Esophagus muscularis mucosa (tissue), 4 donors: ENCODE measurements at regions not wholly inside any gene's neighbourhood (a gene's known extent, or its start where the extent isn't known, plus 50 kb on each side); places are given as distances from the start of the nearest gene placed in this dataset.

Source experiments
- DNase-seq: peaks from one replicate; pipeline ENCODE4 v3.0.0-alpha.2; 2017; ENCODE audit errors: extremely low spot score
- H3K27ac ChIP-seq, 4 donors: fragments of 200-600 bp; sonication (generic); replicated peaks in 1 of 4; 1 replicate in 3 of 4; 2 replicates in 1 of 4; pipeline ENCODE4 v1.5.1; 2016 to 2019; ENCODE audit warnings: mild to moderate bottlenecking in 1 of 4
- H3K27me3 ChIP-seq, 4 donors: fragments of 200-600 bp; sonication (generic); one replicate each; pipeline versions ENCODE4 v1.5.1 to v1.6.0; 2016 to 2019
- H3K36me3 ChIP-seq, 4 donors: fragments of 200-600 bp; sonication (generic); one replicate each; pipeline ENCODE4 v1.5.1; 2016 to 2019
- H3K4me1 ChIP-seq, 4 donors: fragments of 200-600 bp; sonication (generic); one replicate each; pipeline ENCODE4 v1.5.1; 2016 to 2019
- H3K4me3 ChIP-seq, 4 donors: fragments of 200-600 bp; sonication (generic); 1 replicate in 2 of 4; 2 replicates in 2 of 4; pipeline ENCODE4 v1.5.1; 2016 to 2019; ENCODE audit warnings: mild to moderate bottlenecking in 4 of 4, moderate library complexity in 1 of 4
- H3K9me3 ChIP-seq, 4 donors: fragments of 200-600 bp; sonication (generic); 1 replicate in 3 of 4; 2 replicates in 1 of 4; pipeline ENCODE4 v1.5.1; 2016 to 2019
- EP300 ChIP-seq: sonication (generic); formaldehyde crosslinking; IDR thresholded peaks from one replicate; pipeline ENCODE4 v1.6.1; 2017; ENCODE audit warnings: antibody characterized with exemption
- POLR2A ChIP-seq: fragments of 450-650 bp; IDR thresholded peaks from one replicate; pipeline ENCODE4 v1.6.1; 2017; ENCODE audit warnings: antibody characterized with exemption, moderate library complexity, mild to moderate bottlenecking, low read depth
- POLR2AphosphoS5 ChIP-seq, 2 donors: sonication (generic); formaldehyde crosslinking; IDR thresholded peaks; one replicate each; pipeline ENCODE4 v1.6.1; 2017; ENCODE audit warnings: antibody characterized with exemption in 2 of 2
- WGBS: methylation state at CpG from one replicate; pipeline ENCODE4 v1.1.5; 2018; 5-methylcytosine and 5-hydroxymethylcytosine counted together
- intact Hi-C: fragments of 100-400 bp; cut with DNase I; formaldehyde crosslinking; loops from one replicate; pipeline ENCODE4 v1.15.1; 2023
- TF ChIP-seq, protein P1 (sequence below), 3 experiments: fragments of 200-600 bp in 2 of 3; fragments of 450-650 bp in 1 of 3; sonication (generic) in 2 of 3; IDR thresholded peaks; one replicate each; pipeline ENCODE4 v1.5.1; 2017 to 2019; ENCODE audit warnings: antibody characterized with exemption in 3 of 3, mild to moderate bottlenecking in 2 of 3, moderate library complexity in 1 of 3

DNA sequence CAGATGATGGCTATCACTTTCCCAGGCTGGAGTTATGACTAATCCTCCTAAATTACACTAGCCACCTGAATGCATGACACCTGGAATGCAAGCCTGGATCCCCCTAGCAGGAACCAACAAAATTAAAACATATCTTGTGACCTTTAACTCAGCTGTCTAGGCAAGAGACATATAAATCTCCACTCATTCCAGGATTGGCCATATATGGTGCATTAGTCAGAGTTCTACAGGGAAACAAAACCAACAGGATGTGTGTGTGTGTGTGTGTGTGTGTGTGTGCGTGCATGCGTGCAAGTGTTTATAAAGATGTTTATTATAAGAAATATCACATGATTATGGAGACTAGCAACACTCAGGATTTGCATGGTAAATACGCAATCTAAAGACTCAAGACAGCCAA lies 212.8 kb downstream of the KIF21A start:
- no peaks in the 10 kb centered on the region for H3K9me3 ChIP-seq
- H3K4me3 ChIP-seq: no peak overlapping the region
- intact Hi-C loops: no loop called here
- no peaks in the 10 kb centered on the region for H3K36me3 ChIP-seq
- no peak overlapping the region for H3K27ac ChIP-seq
- peaks cover 0 to 3% (median 0%) of the 10 kb centered on the region in 4 donors for H3K4me1 ChIP-seq
- DNase-seq: no peak
- no peaks in the 10 kb centered on the region for H3K27me3 ChIP-seq
- 68% methylated on average over 3 of the region's 3 CpGs for WGBS
- TF ChIP-seq, protein P1, sequence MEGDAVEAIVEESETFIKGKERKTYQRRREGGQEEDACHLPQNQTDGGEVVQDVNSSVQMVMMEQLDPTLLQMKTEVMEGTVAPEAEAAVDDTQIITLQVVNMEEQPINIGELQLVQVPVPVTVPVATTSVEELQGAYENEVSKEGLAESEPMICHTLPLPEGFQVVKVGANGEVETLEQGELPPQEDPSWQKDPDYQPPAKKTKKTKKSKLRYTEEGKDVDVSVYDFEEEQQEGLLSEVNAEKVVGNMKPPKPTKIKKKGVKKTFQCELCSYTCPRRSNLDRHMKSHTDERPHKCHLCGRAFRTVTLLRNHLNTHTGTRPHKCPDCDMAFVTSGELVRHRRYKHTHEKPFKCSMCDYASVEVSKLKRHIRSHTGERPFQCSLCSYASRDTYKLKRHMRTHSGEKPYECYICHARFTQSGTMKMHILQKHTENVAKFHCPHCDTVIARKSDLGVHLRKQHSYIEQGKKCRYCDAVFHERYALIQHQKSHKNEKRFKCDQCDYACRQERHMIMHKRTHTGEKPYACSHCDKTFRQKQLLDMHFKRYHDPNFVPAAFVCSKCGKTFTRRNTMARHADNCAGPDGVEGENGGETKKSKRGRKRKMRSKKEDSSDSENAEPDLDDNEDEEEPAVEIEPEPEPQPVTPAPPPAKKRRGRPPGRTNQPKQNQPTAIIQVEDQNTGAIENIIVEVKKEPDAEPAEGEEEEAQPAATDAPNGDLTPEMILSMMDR (IDR thresholded peaks at IDR 0.05): no peak

DNA sequence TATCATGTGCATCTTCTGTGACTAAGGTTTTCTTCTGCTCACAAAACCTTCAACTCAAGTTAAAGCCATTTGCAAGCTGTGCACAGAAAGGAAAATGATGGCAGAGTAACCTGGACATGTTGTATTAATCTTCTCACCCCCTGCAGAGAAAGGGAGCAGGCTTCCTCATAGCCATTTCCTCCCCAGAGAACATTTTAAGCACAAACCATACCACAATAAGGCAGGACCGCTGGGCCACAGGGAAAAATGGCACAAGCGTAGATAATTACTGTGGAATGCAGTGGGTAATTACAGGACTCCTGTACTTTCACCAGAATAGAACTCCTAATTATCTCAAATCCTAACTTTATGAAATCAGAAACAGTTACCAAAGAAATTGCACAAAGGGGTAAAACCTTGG lies 215.7 kb downstream of the KIF21A start:
- no peak overlapping the region for H3K4me3 ChIP-seq
- DNase-seq: no peak
- TF ChIP-seq POLR2A (no peak), EP300 (no peak), POLR2AphosphoS5 (IDR thresholded peaks at IDR 0.05) (no peak)
- TF ChIP-seq, protein P1 (IDR thresholded peaks at IDR 0.05): no peak
- H3K36me3 ChIP-seq: no peaks in the 10 kb centered on the region
- intact Hi-C loops: no loop called here
- peaks cover 0 to 8% (median 0%) of the 10 kb centered on the region in 4 donors for H3K9me3 ChIP-seq
- no peaks in the 10 kb centered on the region for H3K27me3 ChIP-seq
- no peak overlapping the region for H3K27ac ChIP-seq
- H3K4me1 ChIP-seq: no peaks in the 10 kb centered on the region
- WGBS: 64% methylated on average over 2 of the region's 2 CpGs

DNA sequence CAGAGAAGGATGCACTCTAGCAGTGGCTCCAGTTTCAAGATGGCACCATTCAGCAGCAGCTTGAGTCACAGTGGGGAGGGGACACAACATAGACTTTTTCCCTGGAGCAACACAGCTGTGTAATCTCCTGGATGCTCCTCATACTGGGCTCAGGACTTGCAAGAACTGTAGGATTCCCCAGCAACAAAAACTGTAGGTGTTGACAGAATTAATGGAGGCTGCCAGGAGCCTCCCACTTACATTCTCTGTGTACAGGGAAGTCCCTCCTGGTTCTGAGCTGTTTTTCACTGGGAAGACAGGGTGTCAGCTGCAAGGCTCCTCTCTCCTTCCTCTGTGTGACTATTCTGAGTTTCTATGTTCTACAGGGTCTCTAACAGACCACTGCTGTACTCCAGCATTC lies 217.9 kb downstream of the KIF21A start:
- Histone ChIP-seq H3K27ac (no peak overlapping the region), H3K9me3 (peaks cover 0 to 8% (median 0%) of the 10 kb centered on the region in 4 donors), H3K4me3 (no peak overlapping the region), H3K27me3 (no peaks in the 10 kb centered on the region), H3K36me3 (no peaks in the 10 kb centered on the region), H3K4me1 (no peaks in the 10 kb centered on the region)
- intact Hi-C loops: no loop called here
- TF ChIP-seq POLR2A: no peak
- TF ChIP-seq, protein P1 (IDR thresholded peaks at IDR 0.05): no peak
- TF ChIP-seq EP300: no peak
- TF ChIP-seq POLR2AphosphoS5 (IDR thresholded peaks at IDR 0.05): no peak
- DNase-seq: no peak

DNA sequence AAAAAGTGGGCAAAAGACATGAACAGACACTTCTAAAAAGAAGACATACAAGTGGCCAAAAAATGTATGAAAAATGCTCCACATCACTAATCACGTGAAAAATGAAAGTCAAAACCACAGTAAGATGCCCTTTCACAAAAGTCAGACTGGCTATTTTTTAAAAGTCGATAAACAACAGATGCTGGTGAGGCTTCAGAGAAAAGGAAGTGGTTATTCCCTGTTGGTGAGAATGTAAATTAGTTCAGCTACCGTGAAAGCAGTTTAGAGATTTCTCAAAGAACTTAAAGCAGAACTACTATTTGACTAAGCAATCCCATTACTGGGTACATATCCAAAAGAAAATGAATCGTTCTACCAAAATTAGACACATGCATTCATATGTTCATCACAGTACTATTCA lies 237.0 kb downstream of the KIF21A start:
- H3K27me3 ChIP-seq: no peaks in the 10 kb centered on the region
- H3K9me3 ChIP-seq: peaks cover 0 to 7% (median 3%) of the 10 kb centered on the region in 4 donors
- DNase-seq: no peak
- TF ChIP-seq EP300: no peak
- TF ChIP-seq POLR2AphosphoS5 (IDR thresholded peaks at IDR 0.05): no peak
- TF ChIP-seq POLR2A: no peak
- TF ChIP-seq, protein P1 (IDR thresholded peaks at IDR 0.05): no peak
- no peak overlapping the region for H3K4me3 ChIP-seq
- no peaks in the 10 kb centered on the region for H3K4me1 ChIP-seq
- no peak overlapping the region for H3K27ac ChIP-seq
- 56% methylated on average over 4 of the region's 4 CpGs for WGBS
- no peaks in the 10 kb centered on the region for H3K36me3 ChIP-seq
- intact Hi-C loops: no loop called here

DNA sequence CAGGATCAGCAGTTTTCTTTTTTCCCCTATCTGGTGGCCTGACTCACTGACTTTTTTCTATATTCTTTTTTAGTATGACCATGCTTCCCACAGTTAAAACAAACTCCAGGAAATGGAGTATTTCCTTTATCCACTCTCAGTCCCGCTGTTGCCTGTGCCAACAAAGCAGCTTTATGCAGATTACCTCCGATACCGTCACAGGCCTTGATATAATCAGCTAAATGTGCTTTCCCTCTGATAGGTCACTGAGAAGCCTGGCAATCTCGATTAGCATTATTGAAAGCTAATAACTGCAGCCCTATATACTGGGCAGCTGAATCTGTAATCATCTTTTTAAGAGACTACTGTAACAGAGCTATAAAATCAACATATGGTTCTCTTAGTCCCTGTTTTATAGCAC lies 243.6 kb downstream of the KIF21A start:
- intact Hi-C loops: no loop called here
- Histone ChIP-seq H3K4me3 (no peak overlapping the region), H3K9me3 (peaks cover 0 to 7% (median 3%) of the 10 kb centered on the region in 4 donors), H3K27me3 (no peaks in the 10 kb centered on the region), H3K4me1 (no peaks in the 10 kb centered on the region), H3K27ac (no peak overlapping the region), H3K36me3 (no peaks in the 10 kb centered on the region)
- no peak for TF ChIP-seq EP300
- no peak for TF ChIP-seq POLR2A
- no peak for TF ChIP-seq POLR2AphosphoS5 (IDR thresholded peaks at IDR 0.05)
- TF ChIP-seq, protein P1 (IDR thresholded peaks at IDR 0.05): no peak
- DNase-seq: no peak
- 28% methylated on average over 4 of the region's 4 CpGs for WGBS
